Mesenchymal stem cell (in vitro differentiated cells and primary cell): ENCODE measurements at regions not wholly inside any gene's neighbourhood (a gene's known extent, or its start where the extent isn't known, plus 50 kb on each side); places are given as distances from the start of the nearest gene placed in this dataset.

ENCODE experiments used
- DNase-seq: peaks from one replicate; pipeline ENCODE4 v3.0.0-alpha.2; 2013
- H2AFZ ChIP-seq: one replicate; pipeline ENCODE4 v1.6.1; 2013; ENCODE audit warnings: low read depth, mild to moderate bottlenecking, control low read depth, inconsistent platforms, low read length, moderate library complexity
- H2AK5ac ChIP-seq: 2 replicates; pipeline ENCODE4 v1.6.1; 2013; ENCODE audit warnings: low read length, moderate library complexity, mild to moderate bottlenecking, inconsistent platforms; ENCODE audit not compliant: severe bottlenecking
- H2BK120ac ChIP-seq: one replicate; pipeline ENCODE4 v1.6.1; 2013; ENCODE audit warnings: low read depth, mild to moderate bottlenecking, inconsistent platforms, low read length, moderate library complexity
- H2BK12ac ChIP-seq, 2 experiments: one replicate each; pipeline ENCODE4 v1.6.1; 2013; ENCODE audit warnings: inconsistent platforms in 2 of 2, low read length in 2 of 2, mild to moderate bottlenecking in 2 of 2, moderate library complexity in 2 of 2, control low read depth in 1 of 2
- H2BK15ac ChIP-seq: one replicate; pipeline ENCODE4 v1.6.1; 2013; ENCODE audit warnings: mild to moderate bottlenecking, low read depth, inconsistent platforms; ENCODE audit not compliant: poor library complexity, severe bottlenecking
- H2BK5ac ChIP-seq: 2 replicates; pipeline ENCODE4 v1.6.1; 2013; ENCODE audit warnings: low read depth, mild to moderate bottlenecking, low read length, control low read depth, inconsistent platforms; ENCODE audit not compliant: poor library complexity, severe bottlenecking
- H3K14ac ChIP-seq, 2 experiments: one replicate each; pipeline ENCODE4 v1.6.1; 2013; ENCODE audit warnings: inconsistent platforms in 2 of 2, low read length in 2 of 2, control low read depth in 1 of 2, mild to moderate bottlenecking in 1 of 2, moderate library complexity in 1 of 2
- H3K18ac ChIP-seq, 2 experiments: one replicate each; pipeline ENCODE4 v1.6.1; 2013; ENCODE audit warnings: inconsistent platforms in 2 of 2, low read length in 2 of 2, control low read depth in 1 of 2, low read depth in 1 of 2, mild to moderate bottlenecking in 1 of 2
- H3K23ac ChIP-seq, 2 experiments: one replicate each; pipeline ENCODE4 v1.6.1; 2013; ENCODE audit warnings: inconsistent platforms in 2 of 2, low read length in 2 of 2, mild to moderate bottlenecking in 2 of 2, moderate library complexity in 2 of 2, control low read depth in 1 of 2
- H3K27ac ChIP-seq: 2 replicates; pipeline ENCODE4 v1.5.1; 2013; ENCODE audit warnings: mild to moderate bottlenecking, moderate library complexity, low read length, control low read depth, inconsistent platforms; ENCODE audit not compliant: poor library complexity, severe bottlenecking
- H3K27me3 ChIP-seq, 2 experiments: 2 replicates each; pipeline versions ENCODE4 v1.6.1 to v1.7.0; 2013; ENCODE audit warnings: low read length in 2 of 2, mild to moderate bottlenecking in 2 of 2, moderate library complexity in 2 of 2, control low read depth in 1 of 2, inconsistent platforms in 1 of 2; ENCODE audit not compliant: control insufficient read depth in 1 of 2, insufficient read depth in 1 of 2
- H3K36me3 ChIP-seq, 2 experiments: 2 replicates each; pipeline versions ENCODE4 v1.6.1 to v1.7.0; 2013; ENCODE audit warnings: low read length in 2 of 2, control low read depth in 1 of 2, inconsistent platforms in 1 of 2, low read depth in 1 of 2, mild to moderate bottlenecking in 1 of 2; ENCODE audit not compliant: insufficient read depth in 2 of 2, control insufficient read depth in 1 of 2
- H3K4ac ChIP-seq, 2 experiments: one replicate each; pipeline ENCODE4 v1.6.1; 2013; ENCODE audit warnings: inconsistent platforms in 2 of 2, low read length in 2 of 2, mild to moderate bottlenecking in 2 of 2, moderate library complexity in 2 of 2, control low read depth in 1 of 2, low read depth in 1 of 2
- H3K4me1 ChIP-seq: 2 replicates; pipeline ENCODE4 v1.6.1; 2013; ENCODE audit warnings: low read depth, low read length, control low read depth; ENCODE audit not compliant: control insufficient read depth, insufficient read depth
- H3K4me2 ChIP-seq: 2 replicates; pipeline ENCODE4 v1.6.1; 2013; ENCODE audit warnings: low read length, mild to moderate bottlenecking, inconsistent platforms; ENCODE audit not compliant: poor library complexity, severe bottlenecking
- H3K4me3 ChIP-seq, 2 experiments: 2 replicates each; pipeline versions ENCODE4 v1.5.1 to v1.7.0; 2013; ENCODE audit warnings: low read length in 2 of 2, mild to moderate bottlenecking in 2 of 2, control low read depth in 1 of 2, low read depth in 1 of 2; ENCODE audit not compliant: insufficient read depth in 1 of 2
- H3K79me1 ChIP-seq: replicated peaks from 2 replicates; pipeline ENCODE4 v1.6.1; 2013; ENCODE audit warnings: mild to moderate bottlenecking, control low read depth, low read length, inconsistent platforms; ENCODE audit not compliant: poor library complexity, severe bottlenecking
- H3K9ac ChIP-seq: 2 replicates; pipeline ENCODE4 v1.7.0; 2013; ENCODE audit warnings: mild to moderate bottlenecking, low read length, moderate library complexity
- H3K9me3 ChIP-seq: 2 replicates; pipeline ENCODE4 v1.7.0; 2013; ENCODE audit warnings: mild to moderate bottlenecking, low read length; ENCODE audit not compliant: control insufficient read depth
- H4K8ac ChIP-seq: one replicate; pipeline ENCODE4 v1.6.1; 2013; ENCODE audit warnings: inconsistent platforms, mild to moderate bottlenecking, low read length, moderate library complexity
- H4K91ac ChIP-seq: one replicate; pipeline ENCODE4 v1.6.1; 2013; ENCODE audit warnings: mild to moderate bottlenecking, low read length, inconsistent platforms
- WGBS: methylation state at CpG from one replicate; pipeline ENCODE4 v1.1.7; 2013; ENCODE audit warnings: mixed read lengths; 5-methylcytosine and 5-hydroxymethylcytosine counted together

DNA sequence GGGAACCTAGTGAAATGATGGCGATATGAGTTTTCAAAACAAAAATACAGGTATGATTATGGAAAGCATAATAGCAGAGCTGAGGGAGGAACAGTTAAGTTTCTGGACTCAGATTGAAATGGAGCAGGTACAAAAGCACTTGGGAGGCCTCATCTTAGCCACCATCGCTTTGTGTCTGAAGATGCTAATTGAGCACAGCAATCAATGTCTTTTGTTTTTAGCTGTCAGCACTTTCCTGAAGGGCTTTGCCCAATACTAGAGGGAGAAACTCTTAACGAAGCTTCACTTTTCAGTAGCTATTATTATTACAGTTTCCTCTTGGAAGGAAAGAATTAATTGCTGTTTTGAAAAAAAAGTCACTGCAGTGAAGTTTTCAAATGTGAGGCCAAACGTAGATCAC lies 348.7 kb downstream of the RWDD3 start:
- Histone ChIP-seq H2BK5ac (no peak overlapping the region), H3K18ac (no peak overlapping the region), H3K4me2 (no peak overlapping the region), H2BK15ac (no peak overlapping the region), H3K4me1 (no peaks in the 10 kb centered on the region), H4K8ac (no peak overlapping the region), H3K14ac (no peak overlapping the region), H2BK120ac (no peak overlapping the region), H2BK12ac (no peak overlapping the region), H3K36me3 (no peaks in the 10 kb centered on the region), H2AK5ac (no peak overlapping the region), H3K27me3 (no peaks in the 10 kb centered on the region), H3K9me3 (no peaks in the 10 kb centered on the region), H4K91ac (no peak overlapping the region), H3K4me3 (no peak overlapping the region), H3K4ac (no peak overlapping the region), H3K9ac (no peak overlapping the region), H3K23ac (no peak overlapping the region), H3K79me1 (no peaks in the 10 kb centered on the region), H2AFZ (no peak overlapping the region), H3K27ac (no peak overlapping the region)
- 75% methylated on average over 2 of the region's 4 CpGs for WGBS
- no peak for DNase-seq

DNA sequence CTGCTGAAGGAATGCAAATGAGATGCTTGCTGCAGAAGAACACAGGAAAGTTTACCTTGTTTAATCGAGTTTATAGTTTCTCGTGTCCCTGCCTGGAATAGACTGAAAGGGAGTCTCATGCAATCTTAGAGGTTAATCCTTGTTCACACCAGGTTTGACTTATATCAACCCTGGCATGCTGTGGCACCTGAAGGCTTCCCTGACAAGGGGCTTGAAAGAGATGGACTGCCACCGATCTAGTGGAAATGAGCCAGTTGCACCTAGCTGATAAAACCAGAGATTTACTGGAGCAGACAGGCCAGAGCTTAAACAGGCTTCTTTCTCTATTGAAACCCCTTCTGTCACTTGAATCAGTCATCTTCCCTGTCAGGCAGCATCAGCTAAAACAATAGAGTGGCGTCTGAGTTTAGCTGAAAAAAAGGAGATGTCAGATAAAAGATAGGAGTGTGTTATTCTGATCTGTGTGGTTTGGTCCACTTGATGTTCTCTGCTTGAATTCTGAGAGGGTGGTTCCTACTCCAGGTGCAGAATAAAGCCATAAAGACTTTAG lies 349.7 kb downstream of the RWDD3 start:
- H4K91ac ChIP-seq: no peak overlapping the region
- no peak overlapping the region for H2BK15ac ChIP-seq
- H3K14ac ChIP-seq: no peak overlapping the region
- no peak overlapping the region for H3K4me2 ChIP-seq
- no peak overlapping the region for H3K27ac ChIP-seq
- H3K4ac ChIP-seq: no peak overlapping the region
- H3K4me1 ChIP-seq: no peaks in the 10 kb centered on the region
- no peaks in the 10 kb centered on the region for H3K27me3 ChIP-seq
- H3K36me3 ChIP-seq: no peaks in the 10 kb centered on the region
- no peak overlapping the region for H4K8ac ChIP-seq
- 76% methylated on average over 4 of the region's 4 CpGs for WGBS
- no peak overlapping the region for H2BK5ac ChIP-seq
- no peak overlapping the region for H3K23ac ChIP-seq
- H2BK12ac ChIP-seq: no peak overlapping the region
- H3K18ac ChIP-seq: no peak overlapping the region
- H2BK120ac ChIP-seq: no peak overlapping the region
- H2AFZ ChIP-seq: no peak overlapping the region
- no peak overlapping the region for H2AK5ac ChIP-seq
- H3K4me3 ChIP-seq: no peak overlapping the region
- DNase-seq: no peak
- H3K79me1 ChIP-seq: no peaks in the 10 kb centered on the region
- no peak overlapping the region for H3K9ac ChIP-seq
- H3K9me3 ChIP-seq: no peaks in the 10 kb centered on the region

DNA sequence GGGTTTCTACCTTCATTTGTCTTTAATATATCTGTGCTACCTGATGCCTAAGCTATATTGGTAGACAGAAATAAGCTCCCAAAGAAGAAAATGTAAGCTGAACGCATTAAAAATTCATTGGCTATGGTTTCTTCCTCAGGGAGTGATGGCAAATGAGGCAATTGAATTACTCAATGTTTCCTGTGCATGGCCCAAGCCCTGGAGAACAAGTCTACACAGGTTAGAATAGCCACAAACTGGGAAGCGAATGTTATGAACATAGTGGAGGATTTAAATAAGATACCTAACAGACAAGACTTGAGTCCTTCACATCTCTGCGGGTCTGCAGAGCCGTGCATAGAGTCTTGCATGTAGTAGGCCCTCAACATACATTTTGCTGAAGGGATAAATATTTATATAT lies 350.3 kb downstream of the RWDD3 start:
- no peaks in the 10 kb centered on the region for H3K79me1 ChIP-seq
- 84% methylated on average over 1 of the region's 4 CpGs for WGBS
- no peak overlapping the region for H3K4me3 ChIP-seq
- no peak overlapping the region for H2AFZ ChIP-seq
- no peak overlapping the region for H3K9ac ChIP-seq
- H3K36me3 ChIP-seq: no peaks in the 10 kb centered on the region
- H3K4me1 ChIP-seq: no peaks in the 10 kb centered on the region
- H4K8ac ChIP-seq: no peak overlapping the region
- no peak overlapping the region for H2AK5ac ChIP-seq
- no peak overlapping the region for H3K4me2 ChIP-seq
- H2BK120ac ChIP-seq: no peak overlapping the region
- no peak overlapping the region for H3K14ac ChIP-seq
- H3K4ac ChIP-seq: no peak overlapping the region
- H4K91ac ChIP-seq: no peak overlapping the region
- no peak overlapping the region for H2BK15ac ChIP-seq
- no peak overlapping the region for H2BK5ac ChIP-seq
- no peak overlapping the region for H3K18ac ChIP-seq
- no peak for DNase-seq
- H3K9me3 ChIP-seq: no peaks in the 10 kb centered on the region
- H2BK12ac ChIP-seq: no peak overlapping the region
- no peak overlapping the region for H3K27ac ChIP-seq
- H3K23ac ChIP-seq: no peak overlapping the region
- H3K27me3 ChIP-seq: no peaks in the 10 kb centered on the region

DNA sequence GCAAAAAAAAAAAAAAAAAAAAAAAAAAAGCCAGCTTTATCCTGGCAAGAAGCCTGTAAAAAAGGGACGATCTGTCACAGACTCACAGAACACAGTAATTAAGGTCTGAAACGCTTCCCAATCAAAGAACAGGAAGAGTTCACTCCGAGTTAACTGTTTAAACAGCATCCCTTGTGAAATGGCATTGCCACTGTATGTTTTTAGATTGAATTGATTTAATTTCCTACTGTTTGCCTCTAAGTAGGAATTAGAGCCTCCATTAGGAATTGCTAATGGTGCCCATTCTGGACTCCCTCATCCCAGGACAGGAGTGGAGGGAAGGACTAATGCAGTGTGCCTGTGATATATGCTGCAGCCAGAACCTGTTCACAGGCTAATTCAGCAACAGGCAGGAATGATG lies 370.8 kb downstream of the RWDD3 start:
- Histone ChIP-seq H2BK120ac (no peak overlapping the region), H2BK5ac (no peak overlapping the region), H2AFZ (no peak overlapping the region), H3K36me3 (no peaks in the 10 kb centered on the region), H3K4me1 (no peaks in the 10 kb centered on the region), H2BK15ac (no peak overlapping the region), H4K91ac (no peak overlapping the region), H3K9ac (no peak overlapping the region), H3K23ac (no peak overlapping the region), H2BK12ac (no peak overlapping the region), H3K18ac (no peak overlapping the region), H3K4me3 (no peak overlapping the region), H3K9me3 (peaks cover 20% of the 10 kb centered on the region), H3K4ac (no peak overlapping the region), H3K4me2 (no peak overlapping the region), H3K79me1 (no peaks in the 10 kb centered on the region), H2AK5ac (no peak overlapping the region), H3K27ac (no peak overlapping the region), H4K8ac (no peak overlapping the region), H3K14ac (no peak overlapping the region), H3K27me3 (no peaks in the 10 kb centered on the region)
- DNase-seq: no peak
- WGBS: 35% methylated on average over 2 of the region's 3 CpGs
